CD14-positive monocyte (primary cell): ENCODE measurements at regions not wholly inside any gene's neighbourhood (a gene's known extent, or its start where the extent isn't known, plus 50 kb on each side); places are given as distances from the start of the nearest gene placed in this dataset.

Experiments
- DNase-seq, 3 donors: peaks; one replicate each; pipeline ENCODE4 v3.0.0-alpha.2; 2011 to 2022
- H2AFZ ChIP-seq: 2 replicates; pipeline ENCODE4 v1.6.0; 2012; ENCODE audit warnings: mild to moderate bottlenecking, low read depth, low read length, inconsistent platforms; ENCODE audit not compliant: insufficient read depth, poor library complexity, severe bottlenecking
- H3K27ac ChIP-seq, 2 donors: 1 replicate in 1 of 2; 2 replicates in 1 of 2; pipeline ENCODE4 v1.5.1; 2012 to 2013; ENCODE audit warnings: low read length in 2 of 2, control low read depth in 1 of 2, inconsistent platforms in 1 of 2, low read depth in 1 of 2, mild to moderate bottlenecking in 1 of 2
- H3K27me3 ChIP-seq, 2 donors: one replicate each; pipeline versions ENCODE4 v1.6.0 to v1.6.1; 2011 to 2013; ENCODE audit warnings: low read length in 2 of 2; ENCODE audit not compliant: control insufficient read depth in 2 of 2, insufficient read depth in 2 of 2
- H3K36me3 ChIP-seq, 2 donors: replicated peaks in 1 of 2; 1 replicate in 1 of 2; 2 replicates in 1 of 2; pipeline versions ENCODE4 v1.5.1 to v1.6.1; 2012 to 2013; ENCODE audit warnings: low read length in 2 of 2, control low read depth in 1 of 2, inconsistent platforms in 1 of 2, mild to moderate bottlenecking in 1 of 2; ENCODE audit not compliant: insufficient read depth in 2 of 2, control insufficient read depth in 1 of 2
- H3K4me1 ChIP-seq, 2 donors: 1 replicate in 1 of 2; 2 replicates in 1 of 2; pipeline versions ENCODE4 v1.5.1 to v1.6.1; 2012 to 2013; ENCODE audit warnings: low read length in 2 of 2, control low read depth in 1 of 2, inconsistent platforms in 1 of 2, mild to moderate bottlenecking in 1 of 2, moderate library complexity in 1 of 2; ENCODE audit not compliant: insufficient read depth in 2 of 2, control insufficient read depth in 1 of 2
- H3K4me2 ChIP-seq: replicated peaks from 2 replicates; pipeline ENCODE3; 2012; ENCODE audit warnings: low read length, moderate library complexity, mild to moderate bottlenecking; ENCODE audit not compliant: poor library complexity, severe bottlenecking; ENCODE audit errors: extremely low read depth
- H3K4me3 ChIP-seq, 3 experiments: fragments of 200-600 bp in 1 of 3; sonication (generic) in 1 of 3; replicated peaks in 1 of 3; 1 replicate in 2 of 3; 2 replicates in 1 of 3; pipeline ENCODE4 v1.5.1; 2011 to 2013; ENCODE audit warnings: low read length in 3 of 3, mild to moderate bottlenecking in 3 of 3, control low read depth in 2 of 3, low read depth in 2 of 3, inconsistent platforms in 1 of 3, moderate library complexity in 1 of 3
- H3K79me2 ChIP-seq: 2 replicates; pipeline ENCODE4 v1.6.0; 2012; ENCODE audit warnings: mild to moderate bottlenecking, control low read depth, inconsistent platforms, low read length, moderate library complexity; ENCODE audit not compliant: insufficient read depth
- H3K9ac ChIP-seq: 2 replicates; pipeline ENCODE4 v1.6.0; 2017; ENCODE audit warnings: low read length, mild to moderate bottlenecking; ENCODE audit not compliant: insufficient read depth, poor library complexity, severe bottlenecking
- H3K9me3 ChIP-seq, 2 donors: replicated peaks in 1 of 2; 1 replicate in 1 of 2; 2 replicates in 1 of 2; pipeline versions ENCODE4 v1.5.1 to v1.6.1; 2012 to 2013; ENCODE audit warnings: low read length in 2 of 2, control low read depth in 1 of 2; ENCODE audit not compliant: control insufficient read depth in 1 of 2, insufficient read depth in 1 of 2
- H4K20me1 ChIP-seq: 2 replicates; pipeline ENCODE4 v1.6.0; 2012; ENCODE audit warnings: mild to moderate bottlenecking, low read length, control low read depth, moderate library complexity; ENCODE audit not compliant: insufficient read depth
- H3K27ac Mint-ChIP-seq, 7 donors: one replicate each; pipeline ENCODE4 v1.8.0; 2020; ENCODE audit warnings: mild to moderate bottlenecking in 7 of 7, mixed read lengths in 7 of 7, moderate library complexity in 6 of 7, inconsistent platforms in 2 of 7
- H3K27me3 Mint-ChIP-seq, 3 donors: one replicate each; pipeline ENCODE4 v1.8.0; 2021 to 2022; ENCODE audit warnings: low read depth in 3 of 3, mild to moderate bottlenecking in 3 of 3, mixed read lengths in 3 of 3, moderate library complexity in 3 of 3, inconsistent platforms in 1 of 3
- H3K36me3 Mint-ChIP-seq, 2 donors: one replicate each; pipeline ENCODE4 v1.8.0; 2020; ENCODE audit warnings: mixed read lengths in 2 of 2, inconsistent platforms in 1 of 2, mild to moderate bottlenecking in 1 of 2
- H3K4me1 Mint-ChIP-seq: one replicate; pipeline ENCODE4 v1.8.0; 2020; ENCODE audit warnings: mild to moderate bottlenecking, mixed read lengths
- H3K4me3 Mint-ChIP-seq, 2 donors: one replicate each; pipeline ENCODE4 v1.8.0; 2020; ENCODE audit warnings: mild to moderate bottlenecking in 2 of 2, mixed read lengths in 2 of 2, moderate library complexity in 1 of 2
- H3K9me3 Mint-ChIP-seq, 7 donors: one replicate each; pipeline ENCODE4 v1.8.0; 2020 to 2022; ENCODE audit warnings: mixed read lengths in 7 of 7, mild to moderate bottlenecking in 6 of 7, moderate library complexity in 6 of 7, inconsistent platforms in 2 of 7
- WGBS: methylation state at CpG from one replicate; pipeline ENCODE4 v1.1.5; 2013; ENCODE audit warnings: missing lambda C conversion rate; ENCODE audit not compliant: insufficient coverage; 5-methylcytosine and 5-hydroxymethylcytosine counted together
- intact Hi-C, 2 donors: fragments of 100-400 bp; cut with micrococcal nuclease; formaldehyde crosslinking; loops; one replicate each; pipeline versions ENCODE4 v1.15.0 to v1.15.1; 2023
- TF ChIP-seq, protein P1 (sequence below): fragments of 200-600 bp; IDR thresholded peaks from one replicate; pipeline ENCODE4 v1.8.0; 2022; ENCODE audit warnings: antibody characterized with exemption, mild to moderate bottlenecking

DNA sequence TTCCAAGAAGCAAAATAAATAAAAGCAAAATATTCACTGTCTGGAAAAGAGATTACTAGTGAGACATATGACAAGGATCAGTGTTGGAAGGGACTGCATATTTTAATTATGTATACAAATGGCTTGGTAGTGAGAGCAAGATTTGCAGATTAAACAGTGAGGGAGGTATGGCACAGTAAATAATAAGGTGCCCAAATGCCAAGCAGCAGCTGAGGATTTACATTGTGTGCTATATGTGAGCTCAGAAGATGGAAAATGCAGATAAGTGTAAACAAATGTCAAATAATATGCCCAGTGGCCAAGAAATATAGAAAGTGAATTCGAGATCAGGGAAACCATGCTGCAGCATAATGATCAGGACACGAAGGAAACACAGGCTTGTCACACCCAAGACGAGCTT lies 173.8 kb upstream of the NRSN1 start:
- no peak for DNase-seq
- Mint-ChIP-seq H3K27ac (no peak overlapping the region), H3K36me3 (no peaks in the 10 kb centered on the region), H3K9me3 (peaks cover 0 to 6% (median 0%) of the 10 kb centered on the region in 7 donors), H3K27me3 (no peaks in the 10 kb centered on the region), H3K4me3 (no peak overlapping the region), H3K4me1 (no peaks in the 10 kb centered on the region)
- Histone ChIP-seq H3K27ac (no peak overlapping the region), H3K27me3 (no peaks in the 10 kb centered on the region), H3K36me3 (no peaks in the 10 kb centered on the region), H4K20me1 (no peaks in the 10 kb centered on the region), H3K4me3 (no peak overlapping the region), H2AFZ (no peak overlapping the region), H3K9ac (no peak overlapping the region), H3K9me3 (no peaks in the 10 kb centered on the region), H3K79me2 (no peaks in the 10 kb centered on the region), H3K4me2 (no peak overlapping the region), H3K4me1 (no peaks in the 10 kb centered on the region)
- intact Hi-C loops = no loop called here
- TF ChIP-seq, protein P1, sequence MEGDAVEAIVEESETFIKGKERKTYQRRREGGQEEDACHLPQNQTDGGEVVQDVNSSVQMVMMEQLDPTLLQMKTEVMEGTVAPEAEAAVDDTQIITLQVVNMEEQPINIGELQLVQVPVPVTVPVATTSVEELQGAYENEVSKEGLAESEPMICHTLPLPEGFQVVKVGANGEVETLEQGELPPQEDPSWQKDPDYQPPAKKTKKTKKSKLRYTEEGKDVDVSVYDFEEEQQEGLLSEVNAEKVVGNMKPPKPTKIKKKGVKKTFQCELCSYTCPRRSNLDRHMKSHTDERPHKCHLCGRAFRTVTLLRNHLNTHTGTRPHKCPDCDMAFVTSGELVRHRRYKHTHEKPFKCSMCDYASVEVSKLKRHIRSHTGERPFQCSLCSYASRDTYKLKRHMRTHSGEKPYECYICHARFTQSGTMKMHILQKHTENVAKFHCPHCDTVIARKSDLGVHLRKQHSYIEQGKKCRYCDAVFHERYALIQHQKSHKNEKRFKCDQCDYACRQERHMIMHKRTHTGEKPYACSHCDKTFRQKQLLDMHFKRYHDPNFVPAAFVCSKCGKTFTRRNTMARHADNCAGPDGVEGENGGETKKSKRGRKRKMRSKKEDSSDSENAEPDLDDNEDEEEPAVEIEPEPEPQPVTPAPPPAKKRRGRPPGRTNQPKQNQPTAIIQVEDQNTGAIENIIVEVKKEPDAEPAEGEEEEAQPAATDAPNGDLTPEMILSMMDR = no peak
- WGBS = 67% methylated on average over 1 of the region's 3 CpGs

DNA sequence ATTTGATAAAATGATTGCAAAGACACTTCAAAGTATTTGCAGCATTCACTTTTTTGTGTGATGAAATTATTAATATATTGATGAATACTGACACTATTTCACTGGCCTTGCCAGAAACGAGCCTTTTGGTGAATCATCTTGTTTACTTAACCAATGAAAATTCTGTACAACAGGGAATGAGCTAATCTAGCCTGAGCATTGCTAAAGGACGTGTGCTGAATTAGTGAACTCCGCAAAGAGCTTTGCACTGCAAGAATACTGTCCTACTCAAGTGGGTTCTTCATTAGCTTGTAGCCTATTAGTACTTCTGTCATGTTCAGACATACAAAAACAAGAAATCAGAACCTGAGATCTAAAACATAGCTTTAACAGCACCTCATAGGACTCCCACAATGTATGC lies 172.0 kb upstream of the NRSN1 start:
- H3K27ac ChIP-seq = no peak overlapping the region
- intact Hi-C loops = no loop called here
- Mint-ChIP-seq H3K4me1 (no peaks in the 10 kb centered on the region), H3K27ac (no peak overlapping the region), H3K9me3 (peaks cover 0 to 6% (median 0%) of the 10 kb centered on the region in 7 donors), H3K4me3 (no peak overlapping the region), H3K36me3 (no peaks in the 10 kb centered on the region), H3K27me3 (no peaks in the 10 kb centered on the region)
- no peak overlapping the region for H3K4me2 ChIP-seq
- no peaks in the 10 kb centered on the region for H3K4me1 ChIP-seq
- H3K4me3 ChIP-seq = no peak overlapping the region
- H4K20me1 ChIP-seq = no peaks in the 10 kb centered on the region
- H3K36me3 ChIP-seq = no peaks in the 10 kb centered on the region
- H3K9me3 ChIP-seq = no peaks in the 10 kb centered on the region
- TF ChIP-seq, protein P1 = no peak
- no peak overlapping the region for H3K9ac ChIP-seq
- H3K27me3 ChIP-seq = no peaks in the 10 kb centered on the region
- no peak for DNase-seq
- H2AFZ ChIP-seq = no peak overlapping the region
- 80% methylated on average over 3 of the region's 3 CpGs for WGBS
- H3K79me2 ChIP-seq = no peaks in the 10 kb centered on the region
